Large intestine (tissue), 3 donors: ENCODE measurements at regions not wholly inside any gene's neighbourhood (a gene's known extent, or its start where the extent isn't known, plus 50 kb on each side); places are given as distances from the start of the nearest gene placed in this dataset.
A peak's percentile ranks its signal among the peaks of the same experiment; 100 is the strongest.

ENCODE experiments used
- DNase-seq, 2 donors: peaks; one replicate each; pipeline versions ENCODE4 v3.0.0 to v3.0.0-alpha.2; 2013
- H3K27ac ChIP-seq: one replicate; pipeline ENCODE4 v1.5.1; 2013; ENCODE audit warnings: low read length
- H3K27me3 ChIP-seq: 2 replicates; pipeline ENCODE4 v1.6.1; 2013; ENCODE audit warnings: low read length; ENCODE audit not compliant: control insufficient read depth, insufficient read depth
- H3K36me3 ChIP-seq: 2 replicates; pipeline ENCODE4 v1.6.1; 2013; ENCODE audit warnings: low read length; ENCODE audit not compliant: control insufficient read depth, insufficient read depth
- H3K4me1 ChIP-seq: one replicate; pipeline ENCODE4 v1.6.1; 2013; ENCODE audit warnings: low read length; ENCODE audit not compliant: control insufficient read depth, insufficient read depth
- H3K4me3 ChIP-seq: one replicate; pipeline ENCODE4 v1.5.1; 2013; ENCODE audit warnings: low read length
- H3K9me3 ChIP-seq: one replicate; pipeline ENCODE4 v1.6.1; 2013; ENCODE audit warnings: mild to moderate bottlenecking, low read depth, low read length, moderate library complexity; ENCODE audit not compliant: control insufficient read depth
- WGBS: methylation state at CpG from one replicate; pipeline ENCODE4 v1.1.5; 2013; ENCODE audit warnings: low lambda C conversion rate; ENCODE audit not compliant: insufficient coverage; 5-methylcytosine and 5-hydroxymethylcytosine counted together

DNA sequence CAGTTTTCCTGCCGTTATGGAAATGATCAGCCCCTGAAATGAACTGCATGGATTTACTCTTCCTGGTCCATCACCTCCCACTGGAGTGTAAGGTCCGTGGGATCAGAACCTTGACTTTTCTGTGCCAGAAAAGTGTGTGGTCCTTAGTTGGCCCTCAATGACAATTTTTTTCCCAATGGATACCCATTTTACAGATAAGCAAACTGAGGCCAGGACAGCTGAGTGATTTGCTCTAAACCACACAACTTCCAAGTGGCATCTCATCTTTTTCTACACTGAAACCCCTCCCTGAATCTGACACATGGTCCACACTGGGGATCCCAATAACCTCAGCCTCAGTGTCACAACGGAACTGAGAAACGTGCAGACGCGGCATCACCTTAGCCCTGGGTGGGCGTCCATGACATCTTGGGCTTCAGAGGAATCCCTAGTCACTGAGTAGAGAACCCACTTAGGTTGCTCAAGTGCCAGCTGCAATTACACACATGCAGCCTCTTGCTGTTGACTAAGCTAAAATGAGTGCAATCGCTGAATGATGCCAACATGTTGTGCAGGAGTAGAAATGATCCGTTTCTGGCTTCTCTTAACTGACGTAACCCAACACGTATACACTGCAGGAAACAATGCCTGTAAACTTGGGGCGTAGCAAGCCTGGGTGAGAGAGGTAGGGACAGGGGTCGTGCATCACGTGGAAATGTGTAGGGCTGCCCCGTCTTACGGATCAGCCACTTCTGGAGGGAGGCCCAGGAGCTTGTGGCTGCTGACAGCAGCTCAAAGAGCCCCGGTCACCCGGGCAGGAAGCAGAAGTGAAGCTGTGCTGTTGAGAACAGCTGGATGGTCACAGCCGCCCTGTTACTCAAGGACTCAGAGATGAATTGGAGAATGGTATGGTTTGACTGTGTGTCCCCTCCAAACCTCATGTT lies 136.3 kb downstream of the SHANK2 start:
- no peaks in the 10 kb centered on the region for H3K36me3 ChIP-seq
- DNase-seq, result peak in 1 of 2 donors; percentile 5
- no peaks in the 10 kb centered on the region for H3K9me3 ChIP-seq

DNA sequence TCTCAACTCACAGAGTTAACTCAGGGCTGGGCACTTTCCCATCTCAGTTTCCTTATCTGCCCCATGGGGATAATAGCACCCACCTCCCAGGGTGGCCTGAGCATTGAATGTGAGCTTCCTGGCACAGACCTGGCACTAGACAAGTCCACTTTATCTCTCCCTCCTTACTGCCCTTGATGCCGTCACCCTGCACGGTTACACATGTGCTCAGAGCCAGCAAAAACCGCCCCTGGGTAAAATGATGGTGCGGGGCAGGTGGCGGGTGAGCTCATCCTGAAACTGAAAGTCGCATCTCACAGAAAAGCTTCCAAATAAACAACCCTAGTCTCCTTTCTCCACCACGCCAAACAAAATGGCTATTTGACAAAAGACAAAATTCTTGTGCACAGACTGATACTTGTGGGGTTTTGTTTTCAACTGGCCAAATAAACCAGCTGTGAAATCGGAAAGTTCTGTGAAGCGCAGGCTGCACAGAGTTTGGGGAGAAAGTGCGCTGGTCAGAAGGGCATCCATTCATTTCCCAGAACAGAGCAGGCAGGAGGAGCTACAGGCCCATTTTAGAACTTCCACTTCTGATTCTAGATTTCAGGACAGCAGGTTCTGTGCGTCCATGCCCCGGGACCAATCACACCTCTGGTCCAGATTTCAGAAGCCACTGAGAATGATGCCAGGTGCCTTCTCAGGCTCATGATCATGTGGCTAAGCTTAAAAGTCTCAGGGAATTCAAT lies 138.1 kb downstream of the SHANK2 start:
- WGBS, result 83% methylated on average over 1 of the region's 12 CpGs
- DNase-seq, result no peak
- H3K4me3 ChIP-seq, result no peak overlapping the region
- peaks cover 4% of the 10 kb centered on the region for H3K4me1 ChIP-seq
- no peak overlapping the region for H3K27ac ChIP-seq
- H3K9me3 ChIP-seq, result no peaks in the 10 kb centered on the region
- H3K27me3 ChIP-seq, result no peaks in the 10 kb centered on the region
- peaks cover 6% of the 10 kb centered on the region for H3K36me3 ChIP-seq

More for the DNA sequence above, 136.3 kb downstream of the SHANK2 start:
- H3K4me3 ChIP-seq, result no peak overlapping the region
- no peak overlapping the region for H3K27ac ChIP-seq
- no peaks in the 10 kb centered on the region for H3K27me3 ChIP-seq
- WGBS, result no CpG with 5 or more reads among the region's 19 CpGs
- peaks cover 4% of the 10 kb centered on the region for H3K4me1 ChIP-seq

DNA sequence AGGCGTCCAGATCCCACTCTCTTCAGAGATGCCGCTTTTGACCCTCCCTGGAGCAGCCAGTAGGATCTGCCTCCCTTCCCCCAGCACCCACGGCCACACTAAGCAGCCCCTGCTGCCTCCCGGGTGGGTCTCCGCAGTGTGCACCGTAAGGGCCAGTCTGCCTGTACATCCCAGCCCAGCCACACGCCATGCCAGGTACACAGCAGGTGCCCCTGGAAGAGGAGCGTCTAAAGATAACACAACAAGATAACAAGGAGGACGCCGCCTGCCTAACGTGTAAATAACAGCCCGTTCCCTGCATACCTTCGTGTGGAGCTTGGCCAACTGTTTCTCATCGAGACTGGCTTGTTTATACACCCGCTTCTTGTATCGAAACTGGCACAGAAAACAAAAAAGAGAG lies 139.4 kb downstream of the SHANK2 start:
- DNase-seq, result peak in 1 of 2 donors; percentile 26
- peak overlapping the region; percentile 33 for H3K27ac ChIP-seq
- H3K27me3 ChIP-seq, result no peaks in the 10 kb centered on the region
- peaks cover 15% of the 10 kb centered on the region for H3K36me3 ChIP-seq
- H3K4me1 ChIP-seq, result peaks cover 4% of the 10 kb centered on the region
- WGBS, result 34% methylated on average over 3 of the region's 16 CpGs
- no peaks in the 10 kb centered on the region for H3K9me3 ChIP-seq
- H3K4me3 ChIP-seq, result no peak overlapping the region

DNA sequence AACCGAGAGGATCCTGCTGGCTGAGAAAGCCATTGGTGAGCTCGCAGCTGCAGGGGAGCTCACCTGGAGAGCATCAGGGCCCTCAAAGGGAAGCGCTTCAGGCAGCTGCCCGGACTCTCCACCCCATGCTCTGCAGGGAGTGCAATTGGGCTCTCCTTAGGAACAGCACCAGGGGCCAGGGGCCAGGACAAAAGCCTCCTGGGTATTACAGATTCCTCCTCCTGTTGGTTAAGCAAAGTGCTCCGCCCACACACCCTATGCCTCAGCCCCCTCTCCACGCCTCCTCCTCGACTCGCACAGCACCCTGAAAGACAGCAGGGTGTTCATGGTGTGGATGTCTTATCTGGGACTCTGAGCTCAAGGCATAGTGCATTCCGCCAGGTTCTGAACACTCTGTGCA lies 139.9 kb downstream of the SHANK2 start:
- H3K36me3 ChIP-seq, result peaks cover 15% of the 10 kb centered on the region
- WGBS, result no CpG with 5 or more reads among the region's 9 CpGs
- H3K4me1 ChIP-seq, result peaks cover 4% of the 10 kb centered on the region
- H3K27me3 ChIP-seq, result no peaks in the 10 kb centered on the region
- H3K4me3 ChIP-seq, result no peak overlapping the region
- peak in 1 of 2 donors; percentile 83 for DNase-seq
- no peaks in the 10 kb centered on the region for H3K9me3 ChIP-seq
- no peak overlapping the region for H3K27ac ChIP-seq

DNA sequence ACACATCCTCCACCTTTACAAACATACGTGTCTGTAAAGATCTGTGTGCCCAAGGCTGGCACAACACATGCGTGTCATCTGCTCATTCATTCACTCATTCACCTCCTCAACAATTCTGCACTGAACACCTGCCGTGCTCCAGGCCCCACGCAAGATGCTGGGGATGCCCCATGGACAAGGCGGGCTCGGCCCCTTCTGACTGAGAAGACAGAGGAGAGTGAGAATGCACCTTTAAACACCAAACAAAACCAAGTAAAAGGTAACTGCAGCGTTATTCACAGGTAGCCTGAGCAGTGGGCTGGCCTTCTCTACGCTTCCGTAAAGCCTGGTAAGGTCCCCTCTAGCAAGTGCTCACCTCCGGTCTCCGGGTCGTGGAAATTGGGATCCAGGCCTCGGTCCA lies 142.8 kb downstream of the SHANK2 start:
- WGBS, result no CpG with 5 or more reads among the region's 13 CpGs
- Histone ChIP-seq H3K4me1 (no peaks in the 10 kb centered on the region), H3K27ac (no peak overlapping the region), H3K9me3 (no peaks in the 10 kb centered on the region), H3K36me3 (peaks cover 23% of the 10 kb centered on the region), H3K4me3 (no peak overlapping the region), H3K27me3 (no peaks in the 10 kb centered on the region)
- DNase-seq, result no peak

DNA sequence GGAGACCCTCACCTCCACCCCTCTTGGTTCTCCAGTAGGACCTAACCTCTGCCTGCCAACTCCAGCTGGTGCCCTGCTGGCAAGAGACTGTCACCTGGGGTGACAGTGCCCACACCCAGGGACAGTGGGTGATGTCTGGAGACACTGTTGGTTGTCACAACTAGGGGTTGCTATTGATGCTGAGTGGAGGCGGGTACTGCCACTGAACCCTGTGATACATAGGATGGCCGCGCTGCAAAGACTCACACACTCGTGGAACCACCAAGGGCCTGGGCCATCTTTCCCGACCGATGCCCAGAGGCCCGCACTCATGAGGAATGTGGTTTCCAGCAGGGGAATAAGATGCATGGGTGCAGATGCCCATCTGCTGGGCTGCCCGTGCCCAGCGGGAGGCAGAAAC lies 143.2 kb downstream of the SHANK2 start:
- H3K27ac ChIP-seq, result no peak overlapping the region
- no CpG with 5 or more reads among the region's 9 CpGs for WGBS

DNA sequence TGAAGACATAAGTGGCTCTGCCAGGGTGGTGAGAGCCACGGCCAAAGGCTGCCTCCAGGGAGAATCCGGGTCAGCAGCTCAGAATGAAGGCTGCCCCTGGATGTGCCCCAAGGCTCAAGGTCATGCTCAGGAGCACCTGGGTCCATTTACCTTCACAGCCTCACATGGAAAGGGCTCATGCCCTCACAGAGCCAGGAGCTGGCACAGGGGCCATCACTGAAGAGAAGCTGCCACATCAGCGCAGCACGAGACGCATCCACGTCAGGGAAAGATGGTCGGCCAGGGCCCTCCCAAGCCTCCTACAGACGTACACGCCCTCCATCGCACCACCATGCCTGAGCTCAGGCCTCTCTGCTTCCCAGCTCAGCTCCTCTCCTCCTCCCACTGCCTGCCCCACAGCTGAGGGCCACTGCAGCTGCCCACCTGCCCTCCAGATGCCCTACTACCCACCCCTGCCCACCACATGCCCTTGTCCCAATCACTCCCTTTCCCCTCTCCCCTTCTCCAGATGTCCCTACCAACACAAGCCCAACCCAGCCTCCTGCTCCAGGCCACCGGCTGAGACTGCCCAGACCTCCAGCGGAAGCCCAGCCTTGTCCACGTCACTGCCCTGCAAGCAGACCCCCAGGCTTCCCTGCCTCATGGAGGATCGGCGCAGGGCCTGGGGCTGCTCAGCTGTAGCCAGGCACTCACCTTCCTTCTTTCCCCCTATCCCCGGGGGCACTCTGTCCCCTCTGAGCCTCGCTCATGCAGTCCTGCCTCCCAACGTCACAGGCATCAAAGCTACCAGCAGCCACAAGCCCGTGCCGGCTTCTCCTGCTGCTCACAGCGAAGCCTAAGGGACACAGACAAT lies 144.1 kb downstream of the SHANK2 start:
- no CpG with 5 or more reads among the region's 21 CpGs for WGBS
- DNase-seq, result no peak
- H3K4me3 ChIP-seq, result no peak overlapping the region

More for the DNA sequence above, 143.2 kb downstream of the SHANK2 start:
- no peak for DNase-seq
- Histone ChIP-seq H3K27me3 (no peaks in the 10 kb centered on the region), H3K4me1 (no peaks in the 10 kb centered on the region), H3K4me3 (no peak overlapping the region), H3K9me3 (no peaks in the 10 kb centered on the region), H3K36me3 (peaks cover 27% of the 10 kb centered on the region)

DNA sequence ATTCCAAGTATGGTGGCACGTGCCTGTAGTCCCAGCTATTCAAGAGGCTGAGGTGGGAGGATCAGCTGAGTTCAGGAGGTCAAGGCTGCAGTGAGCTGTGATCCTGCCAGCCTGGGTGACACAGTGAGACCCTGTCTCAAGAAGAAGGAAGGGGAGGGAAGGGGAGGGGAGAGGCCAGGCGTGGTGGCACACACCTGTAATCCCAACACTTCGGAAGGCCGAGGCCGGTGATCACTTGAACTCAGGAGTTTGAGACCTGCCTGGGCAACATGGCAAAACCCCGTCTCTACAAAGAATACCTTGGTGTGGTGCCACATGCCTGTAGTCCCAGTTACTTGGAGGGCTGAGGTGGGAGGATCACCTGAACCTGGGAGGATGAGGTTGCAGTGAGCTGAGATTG lies 145.7 kb downstream of the SHANK2 start:
- H3K9me3 ChIP-seq, result no peaks in the 10 kb centered on the region
- DNase-seq, result no peak
- no peaks in the 10 kb centered on the region for H3K4me1 ChIP-seq
- H3K27me3 ChIP-seq, result no peaks in the 10 kb centered on the region
- no CpG with 5 or more reads among the region's 6 CpGs for WGBS
- H3K36me3 ChIP-seq, result peaks cover 28% of the 10 kb centered on the region
- no peak overlapping the region for H3K27ac ChIP-seq
- no peak overlapping the region for H3K4me3 ChIP-seq

More for the DNA sequence above, 144.1 kb downstream of the SHANK2 start:
- H3K9me3 ChIP-seq, result no peaks in the 10 kb centered on the region
- no peaks in the 10 kb centered on the region for H3K4me1 ChIP-seq
- peaks cover 28% of the 10 kb centered on the region for H3K36me3 ChIP-seq
- no peaks in the 10 kb centered on the region for H3K27me3 ChIP-seq
- H3K27ac ChIP-seq, result no peak overlapping the region

DNA sequence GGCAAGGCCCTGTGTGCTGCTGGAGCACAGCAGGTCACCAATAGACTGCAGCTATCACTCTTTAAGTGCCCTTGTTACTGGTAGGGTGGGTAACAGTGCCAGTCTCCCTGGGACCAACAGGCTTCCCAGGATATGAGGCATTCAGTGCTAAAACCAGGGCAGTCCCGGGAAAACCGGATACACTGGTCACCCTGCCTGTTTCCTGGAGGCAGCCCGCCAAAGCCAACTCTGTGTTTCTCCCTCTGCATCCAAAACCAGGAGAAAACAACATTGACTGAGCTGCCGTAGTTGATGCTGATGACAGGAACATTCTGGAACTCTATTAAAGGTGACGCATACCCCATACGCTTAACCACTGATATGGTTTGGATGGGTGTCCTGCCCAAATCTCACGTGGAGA lies 149.1 kb downstream of the SHANK2 start:
- H3K4me1 ChIP-seq, result no peaks in the 10 kb centered on the region
- no peak overlapping the region for H3K4me3 ChIP-seq
- no peaks in the 10 kb centered on the region for H3K27me3 ChIP-seq
- H3K9me3 ChIP-seq, result no peaks in the 10 kb centered on the region
- WGBS, result no CpG with 5 or more reads among the region's 7 CpGs
- DNase-seq, result no peak
- peaks cover 16% of the 10 kb centered on the region for H3K36me3 ChIP-seq
- H3K27ac ChIP-seq, result no peak overlapping the region
